Neural cell (in vitro differentiated cells): ENCODE measurements at regions not wholly inside any gene's neighbourhood (a gene's known extent, or its start where the extent isn't known, plus 50 kb on each side); places are given as distances from the start of the nearest gene placed in this dataset.

Experiments used
- H2AFZ ChIP-seq: fragments of 200-600, 300-800 bp; sonication (generic), shearing (Covaris generic); 2 replicates; pipeline ENCODE4 v1.6.0; 2014; ENCODE audit warnings: low read depth, mild to moderate bottlenecking, antibody characterized with exemption, low read length, moderate library complexity
- H3F3A ChIP-seq: fragments of 200-600 bp; shearing (Covaris generic); 2 replicates; pipeline ENCODE4 v1.6.1; 2016; ENCODE audit warnings: mild to moderate bottlenecking, moderate library complexity, mixed read lengths, antibody characterized with exemption, low read length; ENCODE audit not compliant: insufficient read depth, poor library complexity, severe bottlenecking
- H3K27ac ChIP-seq: fragments of 200-600, 300-800 bp; sonication (generic), shearing (Covaris generic); 2 replicates; pipeline ENCODE4 v1.5.1; 2014; ENCODE audit warnings: mild to moderate bottlenecking, low read length, moderate library complexity
- H3K27me3 ChIP-seq: fragments of 300-800, 200-600 bp; sonication (generic), shearing (Covaris generic); 2 replicates; pipeline ENCODE4 v1.6.0; 2014; ENCODE audit warnings: mild to moderate bottlenecking, low read depth, low read length, moderate library complexity; ENCODE audit not compliant: insufficient read depth
- H3K36me3 ChIP-seq: fragments of 300-800, 200-600 bp; sonication (generic), shearing (Covaris generic); 2 replicates; pipeline ENCODE4 v1.5.1; 2014; ENCODE audit warnings: mild to moderate bottlenecking, antibody characterized with exemption, low read length, moderate library complexity; ENCODE audit not compliant: insufficient read depth
- H3K4me2 ChIP-seq: fragments of 300-800, 200-600 bp; sonication (generic), shearing (Covaris generic); 2 replicates; pipeline ENCODE4 v1.6.0; 2014; ENCODE audit warnings: mild to moderate bottlenecking, low read length
- H3K4me3 ChIP-seq: fragments of 300-800, 200-600 bp; sonication (generic), shearing (Covaris generic); 2 replicates; pipeline ENCODE4 v1.5.1; 2014; ENCODE audit warnings: mild to moderate bottlenecking, low read length, moderate library complexity
- H3K79me2 ChIP-seq: fragments of 200-600 bp; shearing (Covaris generic); replicated peaks from 2 replicates; pipeline ENCODE4 v1.6.0; 2014; ENCODE audit warnings: mild to moderate bottlenecking, low read length, moderate library complexity; ENCODE audit not compliant: insufficient read depth
- H3K9ac ChIP-seq: fragments of 300-800, 200-600 bp; sonication (generic), shearing (Covaris generic); 2 replicates; pipeline ENCODE4 v1.6.1; 2016; ENCODE audit warnings: mild to moderate bottlenecking, low read length, mixed read lengths
- H3K9me2 ChIP-seq: fragments of 200-600 bp; shearing (Covaris generic); 2 replicates; pipeline ENCODE4 v1.6.1; 2016; ENCODE audit warnings: mild to moderate bottlenecking, low read length, mixed read lengths; ENCODE audit not compliant: insufficient read depth
- H3K9me3 ChIP-seq: fragments of 200-600, 300-800 bp; sonication (generic), shearing (Covaris generic); 2 replicates; pipeline ENCODE4 v1.6.1; 2016; ENCODE audit warnings: mild to moderate bottlenecking, mixed run types, low read length, moderate library complexity, mixed read lengths
- H4K20me1 ChIP-seq: fragments of 200-600 bp; shearing (Covaris generic); 2 replicates; pipeline ENCODE4 v1.6.1; 2016; ENCODE audit warnings: mild to moderate bottlenecking, mixed run types; ENCODE audit not compliant: insufficient read depth
- EP300 ChIP-seq: fragments of 450-650 bp; conservative IDR thresholded peaks from 2 replicates; pipeline ENCODE4 v1.6.1; 2014; ENCODE audit warnings: antibody characterized with exemption, mild to moderate bottlenecking, moderate library complexity; ENCODE audit not compliant: poor library complexity, severe bottlenecking
- EZH2 ChIP-seq: fragments of 200-600, 300-800 bp; shearing (Covaris generic), sonication (generic); IDR thresholded peaks from 2 replicates; pipeline ENCODE4 v1.6.1; 2014; ENCODE audit warnings: antibody characterized with exemption, low read length, borderline replicate concordance, mild to moderate bottlenecking; ENCODE audit not compliant: insufficient read depth, poor library complexity, severe bottlenecking
- MXI1 ChIP-seq: fragments of 450-650 bp; conservative IDR thresholded peaks from 2 replicates; pipeline ENCODE4 v1.6.1; 2014; ENCODE audit warnings: antibody characterized with exemption, mild to moderate bottlenecking; ENCODE audit not compliant: poor library complexity, severe bottlenecking
- POLR2AphosphoS5 ChIP-seq: IDR thresholded peaks from 2 replicates; pipeline ENCODE4 v1.6.1; 2012
- RAD21 ChIP-seq: fragments of 450-650 bp; conservative IDR thresholded peaks from 2 replicates; pipeline ENCODE4 v1.6.1; 2014; ENCODE audit warnings: antibody characterized with exemption, mild to moderate bottlenecking, moderate library complexity
- SMC3 ChIP-seq: fragments of 450-650 bp; conservative IDR thresholded peaks from 2 replicates; pipeline ENCODE4 v1.6.1; 2014; ENCODE audit warnings: antibody characterized with exemption, mild to moderate bottlenecking, moderate library complexity; ENCODE audit not compliant: poor library complexity
- TAF1 ChIP-seq: IDR thresholded peaks from 2 replicates; pipeline ENCODE4 v1.6.1; 2012; ENCODE audit warnings: low read depth
- TF ChIP-seq, protein P1 (sequence below): IDR thresholded peaks from 2 replicates; pipeline ENCODE4 v1.6.1; 2012; ENCODE audit warnings: borderline replicate concordance
- TF ChIP-seq, protein P2 (sequence below): fragments of 450-650 bp; IDR thresholded peaks from 2 replicates; pipeline ENCODE4 v1.5.1; 2014; ENCODE audit warnings: antibody characterized with exemption, mild to moderate bottlenecking, moderate library complexity; ENCODE audit not compliant: poor library complexity, severe bottlenecking

- H3K27ac ChIP-seq = no peak overlapping the region
- no peak overlapping the region for H2AFZ ChIP-seq
- no peaks in the 10 kb centered on the region for H3K9me3 ChIP-seq
- no peak for TF ChIP-seq RAD21
- TF ChIP-seq EZH2 = no peak
- TF ChIP-seq, protein P1, sequence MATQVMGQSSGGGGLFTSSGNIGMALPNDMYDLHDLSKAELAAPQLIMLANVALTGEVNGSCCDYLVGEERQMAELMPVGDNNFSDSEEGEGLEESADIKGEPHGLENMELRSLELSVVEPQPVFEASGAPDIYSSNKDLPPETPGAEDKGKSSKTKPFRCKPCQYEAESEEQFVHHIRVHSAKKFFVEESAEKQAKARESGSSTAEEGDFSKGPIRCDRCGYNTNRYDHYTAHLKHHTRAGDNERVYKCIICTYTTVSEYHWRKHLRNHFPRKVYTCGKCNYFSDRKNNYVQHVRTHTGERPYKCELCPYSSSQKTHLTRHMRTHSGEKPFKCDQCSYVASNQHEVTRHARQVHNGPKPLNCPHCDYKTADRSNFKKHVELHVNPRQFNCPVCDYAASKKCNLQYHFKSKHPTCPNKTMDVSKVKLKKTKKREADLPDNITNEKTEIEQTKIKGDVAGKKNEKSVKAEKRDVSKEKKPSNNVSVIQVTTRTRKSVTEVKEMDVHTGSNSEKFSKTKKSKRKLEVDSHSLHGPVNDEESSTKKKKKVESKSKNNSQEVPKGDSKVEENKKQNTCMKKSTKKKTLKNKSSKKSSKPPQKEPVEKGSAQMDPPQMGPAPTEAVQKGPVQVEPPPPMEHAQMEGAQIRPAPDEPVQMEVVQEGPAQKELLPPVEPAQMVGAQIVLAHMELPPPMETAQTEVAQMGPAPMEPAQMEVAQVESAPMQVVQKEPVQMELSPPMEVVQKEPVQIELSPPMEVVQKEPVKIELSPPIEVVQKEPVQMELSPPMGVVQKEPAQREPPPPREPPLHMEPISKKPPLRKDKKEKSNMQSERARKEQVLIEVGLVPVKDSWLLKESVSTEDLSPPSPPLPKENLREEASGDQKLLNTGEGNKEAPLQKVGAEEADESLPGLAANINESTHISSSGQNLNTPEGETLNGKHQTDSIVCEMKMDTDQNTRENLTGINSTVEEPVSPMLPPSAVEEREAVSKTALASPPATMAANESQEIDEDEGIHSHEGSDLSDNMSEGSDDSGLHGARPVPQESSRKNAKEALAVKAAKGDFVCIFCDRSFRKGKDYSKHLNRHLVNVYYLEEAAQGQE = no peak
- TF ChIP-seq, protein P2, sequence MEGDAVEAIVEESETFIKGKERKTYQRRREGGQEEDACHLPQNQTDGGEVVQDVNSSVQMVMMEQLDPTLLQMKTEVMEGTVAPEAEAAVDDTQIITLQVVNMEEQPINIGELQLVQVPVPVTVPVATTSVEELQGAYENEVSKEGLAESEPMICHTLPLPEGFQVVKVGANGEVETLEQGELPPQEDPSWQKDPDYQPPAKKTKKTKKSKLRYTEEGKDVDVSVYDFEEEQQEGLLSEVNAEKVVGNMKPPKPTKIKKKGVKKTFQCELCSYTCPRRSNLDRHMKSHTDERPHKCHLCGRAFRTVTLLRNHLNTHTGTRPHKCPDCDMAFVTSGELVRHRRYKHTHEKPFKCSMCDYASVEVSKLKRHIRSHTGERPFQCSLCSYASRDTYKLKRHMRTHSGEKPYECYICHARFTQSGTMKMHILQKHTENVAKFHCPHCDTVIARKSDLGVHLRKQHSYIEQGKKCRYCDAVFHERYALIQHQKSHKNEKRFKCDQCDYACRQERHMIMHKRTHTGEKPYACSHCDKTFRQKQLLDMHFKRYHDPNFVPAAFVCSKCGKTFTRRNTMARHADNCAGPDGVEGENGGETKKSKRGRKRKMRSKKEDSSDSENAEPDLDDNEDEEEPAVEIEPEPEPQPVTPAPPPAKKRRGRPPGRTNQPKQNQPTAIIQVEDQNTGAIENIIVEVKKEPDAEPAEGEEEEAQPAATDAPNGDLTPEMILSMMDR = no peak
- TF ChIP-seq POLR2AphosphoS5 = no peak
- no peak for TF ChIP-seq MXI1
- no peak for TF ChIP-seq TAF1
- no peak for TF ChIP-seq SMC3
- no peak for TF ChIP-seq EP300
- no peaks in the 10 kb centered on the region for H3K79me2 ChIP-seq
- no peaks in the 10 kb centered on the region for H3F3A ChIP-seq
- no peaks in the 10 kb centered on the region for H4K20me1 ChIP-seq
- H3K9me2 ChIP-seq = no peaks in the 10 kb centered on the region
- no peaks in the 10 kb centered on the region for H3K27me3 ChIP-seq
- no peak overlapping the region for H3K4me2 ChIP-seq
- H3K36me3 ChIP-seq = no peaks in the 10 kb centered on the region
- H3K9ac ChIP-seq = no peak overlapping the region
- no peak overlapping the region for H3K4me3 ChIP-seq
Observed at GRCh38 chr1:4407851-4408250, 246.6 kb upstream of the AJAP1 start.

GRCh38 chr1:4408380-4408779 lies 246.0 kb upstream of the AJAP1 start:
- Histone ChIP-seq H2AFZ (no peak overlapping the region), H3K9me2 (no peaks in the 10 kb centered on the region), H3K79me2 (no peaks in the 10 kb centered on the region), H3F3A (no peaks in the 10 kb centered on the region), H4K20me1 (no peaks in the 10 kb centered on the region), H3K4me3 (no peak overlapping the region), H3K9ac (no peak overlapping the region), H3K4me2 (no peak overlapping the region), H3K27me3 (no peaks in the 10 kb centered on the region), H3K9me3 (no peaks in the 10 kb centered on the region), H3K27ac (no peak overlapping the region), H3K36me3 (no peaks in the 10 kb centered on the region)
- no peak for TF ChIP-seq EZH2
- no peak for TF ChIP-seq EP300
- TF ChIP-seq, protein P2 = no peak
- TF ChIP-seq MXI1 = no peak
- no peak for TF ChIP-seq SMC3
- TF ChIP-seq, protein P1 = no peak
- TF ChIP-seq TAF1 = no peak
- no peak for TF ChIP-seq POLR2AphosphoS5
- TF ChIP-seq RAD21 = no peak
